ENCODE measurements at regions not wholly inside any gene's neighbourhood (a gene's known extent, or its start where the extent isn't known, plus 50 kb on each side); places are given as distances from the start of the nearest gene placed in this dataset.
"Not testable (repeated sequence)": the region's sequence is repeated elsewhere in the genome, so short reads cannot be mapped to it uniquely, and the experiment has no call there.

DNA sequence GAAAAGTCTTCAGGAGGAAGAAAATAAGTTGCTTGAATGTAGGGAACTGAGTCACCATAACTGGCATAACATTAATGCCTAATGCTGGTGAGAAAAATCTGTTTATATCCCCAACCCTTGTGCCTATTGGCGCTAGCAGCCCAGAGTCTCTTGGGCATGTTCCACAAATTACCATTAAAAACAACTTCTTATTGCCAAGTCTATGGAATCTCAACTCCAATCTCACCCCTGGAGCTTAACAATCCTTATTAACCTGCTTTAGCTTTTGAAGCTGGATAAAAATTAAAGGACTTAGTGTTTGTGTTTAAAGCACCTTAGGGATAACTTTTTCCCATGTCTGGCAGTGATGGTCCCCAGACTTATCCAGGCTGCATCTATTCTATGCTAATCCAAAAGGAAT is 143.0 kb downstream of the APIP start:
- TF ChIP-seq, protein P1, sequence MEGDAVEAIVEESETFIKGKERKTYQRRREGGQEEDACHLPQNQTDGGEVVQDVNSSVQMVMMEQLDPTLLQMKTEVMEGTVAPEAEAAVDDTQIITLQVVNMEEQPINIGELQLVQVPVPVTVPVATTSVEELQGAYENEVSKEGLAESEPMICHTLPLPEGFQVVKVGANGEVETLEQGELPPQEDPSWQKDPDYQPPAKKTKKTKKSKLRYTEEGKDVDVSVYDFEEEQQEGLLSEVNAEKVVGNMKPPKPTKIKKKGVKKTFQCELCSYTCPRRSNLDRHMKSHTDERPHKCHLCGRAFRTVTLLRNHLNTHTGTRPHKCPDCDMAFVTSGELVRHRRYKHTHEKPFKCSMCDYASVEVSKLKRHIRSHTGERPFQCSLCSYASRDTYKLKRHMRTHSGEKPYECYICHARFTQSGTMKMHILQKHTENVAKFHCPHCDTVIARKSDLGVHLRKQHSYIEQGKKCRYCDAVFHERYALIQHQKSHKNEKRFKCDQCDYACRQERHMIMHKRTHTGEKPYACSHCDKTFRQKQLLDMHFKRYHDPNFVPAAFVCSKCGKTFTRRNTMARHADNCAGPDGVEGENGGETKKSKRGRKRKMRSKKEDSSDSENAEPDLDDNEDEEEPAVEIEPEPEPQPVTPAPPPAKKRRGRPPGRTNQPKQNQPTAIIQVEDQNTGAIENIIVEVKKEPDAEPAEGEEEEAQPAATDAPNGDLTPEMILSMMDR (IDR thresholded peaks at IDR 0.05; ENCODE audit: extremely low read depth, missing control alignments) = no peak
- DNase-seq (ENCODE audit: low spot score) = no peak

DNA sequence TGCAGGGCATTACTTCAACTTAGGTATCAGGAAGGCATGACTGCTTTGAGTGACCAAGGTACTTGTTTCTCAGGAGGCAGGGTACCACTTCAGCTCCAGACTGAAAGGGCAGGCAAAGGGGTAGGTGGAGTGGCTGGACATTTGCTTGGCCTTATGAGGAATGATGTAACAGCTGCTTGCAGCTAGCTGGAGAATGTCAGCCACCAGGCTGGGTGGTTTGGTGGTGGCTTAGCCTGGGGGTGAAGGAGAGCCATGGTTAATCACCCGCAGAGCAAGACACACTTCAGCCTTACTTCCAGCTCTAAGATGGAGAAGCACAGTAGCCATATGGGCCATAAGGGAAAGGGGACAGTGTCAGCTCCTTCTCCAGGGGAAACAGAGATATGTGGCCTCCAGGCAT is 146.1 kb downstream of the APIP start:
- no peak for DNase-seq (ENCODE audit: low spot score)
- TF ChIP-seq, protein P1 (IDR thresholded peaks at IDR 0.05; ENCODE audit: extremely low read depth, missing control alignments) = no peak

DNA sequence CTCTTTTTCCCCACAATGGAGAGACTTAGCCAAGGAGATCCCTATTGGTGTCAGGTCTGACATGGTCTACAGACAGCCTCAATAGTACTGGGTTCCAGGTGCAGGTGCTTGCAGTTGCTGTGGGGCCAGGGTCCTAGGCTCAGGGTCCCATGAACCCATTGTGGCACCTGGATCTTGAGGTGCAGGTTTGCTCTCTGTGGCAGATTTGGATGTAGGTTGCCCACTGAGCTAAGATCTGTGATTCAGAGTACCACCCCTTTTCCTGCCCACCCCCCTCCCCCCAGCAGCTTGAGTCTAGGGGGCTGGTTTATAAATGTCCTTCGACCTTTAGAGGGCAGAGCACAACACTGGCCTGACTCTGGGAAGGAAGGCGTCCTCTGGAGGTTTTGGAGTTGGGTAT is 147.0 kb downstream of the APIP start:
- DNase-seq (ENCODE audit: low spot score) = no peak
- TF ChIP-seq, protein P1 (IDR thresholded peaks at IDR 0.05; ENCODE audit: extremely low read depth, missing control alignments) = no peak

DNA sequence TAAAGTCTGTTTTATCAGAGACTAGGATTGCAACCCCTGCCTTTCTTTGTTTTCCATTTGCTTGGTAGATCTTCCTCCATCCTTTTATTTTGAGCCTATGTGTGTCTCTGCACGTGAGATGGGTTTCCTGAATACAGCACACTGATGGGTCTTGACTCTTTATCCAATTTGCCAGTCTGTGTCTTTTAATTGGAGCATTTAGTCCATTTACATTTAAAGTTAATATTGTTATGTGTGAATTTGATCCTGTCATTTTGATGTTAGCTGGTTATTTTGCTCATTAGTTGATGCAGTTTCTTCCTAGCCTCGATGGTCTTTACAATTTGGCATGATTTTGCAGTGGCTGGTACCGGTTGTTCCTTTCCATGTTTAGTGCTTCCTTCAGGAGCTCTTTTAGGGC is 141.7 kb downstream of the EHF start:
- not testable (repeated sequence) for DNase-seq (ENCODE audit: low spot score)

DNA sequence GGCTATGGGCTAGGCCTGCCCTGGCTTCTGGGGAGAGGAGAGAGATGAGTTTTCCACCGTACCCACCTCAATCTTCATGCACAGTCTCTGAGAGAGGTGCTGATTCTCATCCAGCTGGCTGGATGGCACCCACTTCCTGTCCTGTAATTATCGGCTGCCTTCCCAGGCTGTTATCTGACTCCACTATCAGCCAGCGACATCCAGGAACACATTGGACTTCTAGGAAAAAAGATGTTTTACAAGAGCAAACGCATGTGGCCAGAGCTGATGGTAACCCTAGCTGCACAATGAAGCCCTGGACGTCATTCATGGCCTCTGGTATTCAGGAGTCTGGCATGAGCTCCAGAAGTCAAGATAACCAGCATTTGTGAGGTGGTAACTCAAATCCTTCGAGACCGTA is 137.4 kb downstream of the EHF start:
- TF ChIP-seq, protein P1 (IDR thresholded peaks at IDR 0.05; ENCODE audit: extremely low read depth, missing control alignments) = no peak
- DNase-seq (ENCODE audit: low spot score) = no peak

DNA sequence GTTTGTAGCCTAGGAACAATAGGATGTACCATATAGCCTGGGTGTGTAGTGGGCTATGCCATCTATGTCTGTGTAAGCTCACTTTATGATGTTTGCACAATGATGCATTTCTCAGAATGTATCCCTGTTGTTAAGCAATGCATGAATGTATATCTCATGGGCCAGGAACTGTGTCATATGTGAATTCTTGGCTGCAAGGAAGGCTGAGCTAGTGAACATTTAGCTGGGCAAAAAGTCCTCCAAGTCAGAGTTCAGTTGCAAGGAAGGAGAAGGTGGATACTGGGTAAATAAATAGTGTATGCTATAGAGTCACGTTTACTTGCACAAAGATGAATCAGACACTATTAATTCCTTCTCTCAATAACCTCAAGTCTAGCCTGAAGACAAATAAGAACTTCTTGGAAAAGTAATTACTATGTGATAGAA is 136.1 kb downstream of the EHF start:
- TF ChIP-seq, protein P1 (IDR thresholded peaks at IDR 0.05; ENCODE audit: extremely low read depth, missing control alignments) = no peak
- DNase-seq (ENCODE audit: low spot score) = no peak

DNA sequence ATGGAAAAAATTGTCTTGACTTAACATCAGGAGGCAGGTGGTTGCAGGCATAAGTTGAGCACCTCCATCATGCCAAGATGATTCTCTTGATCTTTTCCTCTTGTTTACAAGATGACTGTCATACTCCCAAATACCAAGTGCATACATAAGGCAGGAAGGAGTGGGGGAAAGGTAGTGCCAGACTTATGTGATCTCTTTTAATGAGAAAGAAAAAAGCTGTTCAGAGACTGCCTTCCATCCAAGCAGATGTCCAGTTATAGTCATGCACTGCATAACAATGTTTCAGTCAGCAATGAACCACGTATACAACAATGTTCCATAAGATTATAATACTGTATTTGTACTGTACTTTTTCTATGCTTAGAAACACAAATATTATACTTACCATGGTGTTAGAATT is 135.7 kb downstream of the EHF start:
- no peak for DNase-seq (ENCODE audit: low spot score)
- TF ChIP-seq, protein P1 (IDR thresholded peaks at IDR 0.05; ENCODE audit: extremely low read depth, missing control alignments) = no peak

DNA sequence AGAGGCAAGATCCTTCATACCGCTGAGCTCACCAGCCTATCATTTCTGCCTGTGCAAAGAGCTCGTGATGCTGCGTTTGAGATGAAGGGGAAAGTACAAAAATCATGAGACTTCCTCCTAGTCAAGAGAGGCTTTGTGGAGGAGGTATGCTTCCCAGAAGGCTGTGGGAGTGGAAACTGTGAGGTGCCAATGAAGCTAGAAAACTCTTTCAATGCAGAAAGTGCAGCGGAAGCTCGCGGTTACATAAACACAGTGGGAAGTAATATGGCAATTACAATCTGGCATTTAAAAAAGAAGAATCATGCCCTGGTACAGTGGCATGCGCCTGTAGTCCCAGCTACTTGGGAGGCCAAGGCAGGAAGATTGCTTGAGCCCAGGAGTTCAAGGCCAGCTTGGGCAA is 134.8 kb downstream of the EHF start:
- TF ChIP-seq, protein P1 (IDR thresholded peaks at IDR 0.05; ENCODE audit: extremely low read depth, missing control alignments) = no peak
- DNase-seq (ENCODE audit: low spot score) = no peak

Measured in GM20000 (cell line).